A549 (cell line): ENCODE measurements at regions not wholly inside any gene's neighbourhood (a gene's known extent, or its start where the extent isn't known, plus 50 kb on each side); places are given as distances from the start of the nearest gene placed in this dataset.

Experiments
- ATAC-seq, 2 experiments: fragments of 200-7000 bp in 1 of 2; fragments of >200 bp in 1 of 2; cut with Nextera tagmentation in 1 of 2; cut with Tn5 transposase in 1 of 2; 3 replicates each; pipeline versions ENCODE4 v1.8.0 to v1.9.1; 2018 to 2020; ENCODE audit warnings: mild to moderate bottlenecking in 1 of 2, moderate library complexity in 1 of 2
- CTCF ChIA-PET: fragments of 300-600 bp; sonication (Branson Sonifier 250); formaldehyde crosslinking; extraction: SDS; loops from one replicate; lab custom pipeline; 2021; ENCODE audit warnings: antibody characterized with exemption, inconsistent platforms; lab: Yijun Ruan, JAX
- POLR2A ChIA-PET: fragments of 350-600 bp; formaldehyde crosslinking; extraction: SDS; loops from one replicate; lab custom pipeline; 2021; ENCODE audit warnings: antibody characterized with exemption, inconsistent platforms; lab: Yijun Ruan, JAX
- DNase-seq, 2 experiments: peaks; one replicate each; pipeline versions ENCODE4 v3.0.0 to v3.0.0-alpha.2; 2011 to 2016; ENCODE audit warnings: low read depth in 1 of 2, low spot score in 1 of 2
- FAIRE-seq: peaks from 2 replicates; lab custom pipeline; 2011; peaks lifted over from hg19 to GRCh38; lab: Jason Lieb, UNC
- H3K27ac ChIP-seq, 2 experiments: fragments of >200 bp; sonication (Bioruptor Twin); formaldehyde crosslinking; 3 replicates each; pipeline ENCODE4 v1.5.1; 2016 to 2017
- H3K4me1 ChIP-seq: fragments of >200 bp; sonication (Bioruptor Twin); formaldehyde crosslinking; 3 replicates; pipeline ENCODE4 v1.6.1; 2016
- H3K4me2 ChIP-seq: fragments of >200 bp; sonication (Bioruptor Twin); formaldehyde crosslinking; 3 replicates; pipeline ENCODE4 v1.6.1; 2016
- H3K4me3 ChIP-seq: fragments of >200 bp; sonication (Bioruptor Twin); formaldehyde crosslinking; 3 replicates; pipeline ENCODE4 v1.5.1; 2016
- H3K9me3 ChIP-seq: fragments of >200 bp; sonication (Bioruptor Twin); formaldehyde crosslinking; 3 replicates; pipeline ENCODE4 v1.6.1; 2016
- CBX2 ChIP-seq: fragments of 200-600 bp; sonication (generic); IDR thresholded peaks from 2 replicates; pipeline ENCODE4 v1.6.1; 2016; ENCODE audit warnings: low read depth, mild to moderate bottlenecking, borderline replicate concordance
- CEBPB ChIP-seq, 2 experiments: fragments of >200 bp in 1 of 2; sonication (Bioruptor Twin) in 1 of 2; formaldehyde crosslinking in 1 of 2; IDR thresholded peaks; 2 replicates each; pipeline ENCODE4 v1.6.1; 2012 to 2016
- CHD4 ChIP-seq: fragments of 200-600 bp; sonication (generic); IDR thresholded peaks from 2 replicates; pipeline ENCODE4 v1.6.1; 2016; ENCODE audit warnings: antibody characterized with exemption, mild to moderate bottlenecking, borderline replicate concordance
- EHF ChIP-seq: fragments of 250-450 bp; sonication (Bioruptor Pico); IDR thresholded peaks from 2 replicates; pipeline ENCODE4 v1.5.0; 2020; ENCODE audit warnings: mild to moderate bottlenecking
- EP300 ChIP-seq, 2 experiments: fragments of >200 bp; sonication (Bioruptor Twin); formaldehyde crosslinking; IDR thresholded peaks; 2 replicates in 1 of 2; 3 replicates in 1 of 2; pipeline ENCODE4 v1.6.1; 2016 to 2017
- ESRRA ChIP-seq: fragments of 150-350 bp; IDR thresholded peaks from 2 replicates; pipeline ENCODE4 v1.6.1; 2014; ENCODE audit warnings: mild to moderate bottlenecking, low read length, borderline replicate concordance
- FOSB ChIP-seq: fragments of 250-450 bp; sonication (Bioruptor Pico); IDR thresholded peaks from 2 replicates; pipeline ENCODE4 v1.5.0; 2020; ENCODE audit warnings: mild to moderate bottlenecking, moderate library complexity
- FOSL2 ChIP-seq, 2 experiments: fragments of 450-650 bp in 1 of 2; fragments of >200 bp in 1 of 2; sonication (Bioruptor Twin) in 1 of 2; formaldehyde crosslinking; IDR thresholded peaks; 2 replicates each; pipeline versions ENCODE4 v1.5.0 to v1.6.1; 2016 to 2020; ENCODE audit warnings: mild to moderate bottlenecking in 1 of 2, moderate library complexity in 1 of 2
- GATA3 ChIP-seq: IDR thresholded peaks from 2 replicates; pipeline ENCODE4 v1.6.1; 2012; ENCODE audit warnings: borderline replicate concordance
- JUNB ChIP-seq: fragments of >200 bp; sonication (Bioruptor Twin); formaldehyde crosslinking; IDR thresholded peaks from 2 replicates; pipeline ENCODE4 v1.6.1; 2016
- KDM1A ChIP-seq: fragments of 200-600 bp; sonication (generic); IDR thresholded peaks from 2 replicates; pipeline ENCODE4 v1.6.1; 2016; ENCODE audit warnings: low read depth, mild to moderate bottlenecking
- MAFK ChIP-seq: fragments of 450-650 bp; IDR thresholded peaks from 2 replicates; pipeline ENCODE4 v1.6.1; 2014; ENCODE audit not compliant: partially characterized antibody
- MAZ ChIP-seq: fragments of 150-350 bp; IDR thresholded peaks from 2 replicates; pipeline ENCODE4 v1.6.1; 2014; ENCODE audit warnings: antibody characterized with exemption, low read depth, low read length, borderline replicate concordance
- MYC ChIP-seq: IDR thresholded peaks from 2 replicates; pipeline ENCODE4 v1.6.1; 2012; ENCODE audit warnings: mild to moderate bottlenecking, inconsistent platforms, low read length, improper control_type of control experiment, borderline replicate concordance
- NFE2L2 ChIP-seq: fragments of 150-350 bp; conservative IDR thresholded peaks from 2 replicates; pipeline ENCODE4 v1.6.1; 2014; ENCODE audit warnings: low read length
- NPAS2 ChIP-seq: fragments of 250-450 bp; sonication (Bioruptor Pico); IDR thresholded peaks from 2 replicates; pipeline ENCODE4 v1.8.0; 2022; ENCODE audit warnings: mild to moderate bottlenecking, moderate library complexity, borderline replicate concordance
- PHF8 ChIP-seq: fragments of 200-600 bp; sonication (generic); IDR thresholded peaks from 2 replicates; pipeline ENCODE4 v1.6.1; 2016; ENCODE audit warnings: low read depth, mild to moderate bottlenecking, antibody characterized with exemption, moderate library complexity, borderline replicate concordance
- POLR2A ChIP-seq: IDR thresholded peaks from 2 replicates; pipeline ENCODE4 v1.6.1; 2012; ENCODE audit warnings: mild to moderate bottlenecking, low read length
- ZC3H11A ChIP-seq: fragments of 450-650 bp; IDR thresholded peaks from 2 replicates; pipeline ENCODE4 v1.6.1; 2014; ENCODE audit warnings: antibody characterized with exemption, mild to moderate bottlenecking
- ZFP36 ChIP-seq: fragments of 450-650 bp; IDR thresholded peaks from 2 replicates; pipeline ENCODE4 v1.6.1; 2014; ENCODE audit warnings: borderline replicate concordance; ENCODE audit not compliant: partially characterized antibody
- WGBS: methylation state at CpG from one replicate; pipeline ENCODE4 v1.1.6; 2017; ENCODE audit errors: missing lambda C conversion rate; 5-methylcytosine and 5-hydroxymethylcytosine counted together
- TF ChIP-seq, protein P1 (sequence below): fragments of 250-450 bp; sonication (Bioruptor Pico); IDR thresholded peaks from 2 replicates; pipeline ENCODE4 v1.5.0; 2020; ENCODE audit warnings: low read depth, mild to moderate bottlenecking, moderate library complexity
- TF ChIP-seq, protein P2 (sequence below): IDR thresholded peaks from 2 replicates; pipeline ENCODE4 v1.6.1; 2012
- TF ChIP-seq, protein P3 (sequence below): IDR thresholded peaks from 2 replicates; pipeline ENCODE4 v1.6.1; 2012; ENCODE audit warnings: low read depth, borderline replicate concordance
- TF ChIP-seq, protein P4 (sequence below): IDR thresholded peaks from 2 replicates; pipeline ENCODE4 v1.6.1; 2012
- TF ChIP-seq, protein P5 (sequence below): fragments of >200 bp; sonication (Bioruptor Twin); formaldehyde crosslinking; IDR thresholded peaks from 3 replicates; pipeline ENCODE4 v1.6.1; 2016
- TF ChIP-seq, protein P6 (sequence below): fragments of >200 bp; sonication (Bioruptor Twin); formaldehyde crosslinking; IDR thresholded peaks from 3 replicates; pipeline ENCODE4 v1.5.1; 2016

DNA sequence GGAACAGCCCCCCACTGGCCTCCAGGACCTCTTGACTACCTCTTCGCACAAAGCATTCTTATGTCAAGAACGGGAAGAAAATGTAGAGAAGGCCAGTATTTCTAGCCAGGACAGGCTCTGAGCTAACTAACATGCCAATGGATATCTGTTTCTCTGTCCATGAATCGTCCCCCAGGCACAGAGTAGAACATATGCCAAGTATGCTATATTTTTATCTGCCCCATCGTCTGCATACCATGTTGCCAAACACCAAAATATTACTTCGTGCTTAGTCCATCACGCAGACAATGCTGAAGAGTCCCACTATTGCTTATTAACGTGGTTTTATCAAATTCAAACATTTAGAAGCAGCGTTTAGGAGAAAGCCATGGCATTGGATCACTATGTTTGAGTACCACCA lies 151.4 kb upstream of the CPSF6 start:
- Histone ChIP-seq H3K4me2 (no peak overlapping the region), H3K9me3 (no peaks in the 10 kb centered on the region), H3K27ac (no peak overlapping the region), H3K4me3 (no peak overlapping the region), H3K4me1 (no peaks in the 10 kb centered on the region)
- DNase-seq (no peak), ATAC-seq (no peak), FAIRE-seq (no peak)
- no peak for TF ChIP-seq POLR2A
- TF ChIP-seq GATA3, result no peak
- TF ChIP-seq EHF (CRISPR knock-in tag), result no peak
- TF ChIP-seq MYC, result no peak
- TF ChIP-seq MAZ, result no peak
- TF ChIP-seq, protein P1, sequence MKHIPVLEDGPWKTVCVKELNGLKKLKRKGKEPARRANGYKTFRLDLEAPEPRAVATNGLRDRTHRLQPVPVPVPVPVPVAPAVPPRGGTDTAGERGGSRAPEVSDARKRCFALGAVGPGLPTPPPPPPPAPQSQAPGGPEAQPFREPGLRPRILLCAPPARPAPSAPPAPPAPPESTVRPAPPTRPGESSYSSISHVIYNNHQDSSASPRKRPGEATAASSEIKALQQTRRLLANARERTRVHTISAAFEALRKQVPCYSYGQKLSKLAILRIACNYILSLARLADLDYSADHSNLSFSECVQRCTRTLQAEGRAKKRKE (CRISPR knock-in tag), result no peak
- no peak for TF ChIP-seq JUNB
- TF ChIP-seq NPAS2 (CRISPR knock-in tag), result no peak
- TF ChIP-seq ZC3H11A, result no peak
- no peak for TF ChIP-seq EP300 (IDR thresholded peaks at IDR 0.05)
- no peak for TF ChIP-seq CHD4
- TF ChIP-seq, protein P2, sequence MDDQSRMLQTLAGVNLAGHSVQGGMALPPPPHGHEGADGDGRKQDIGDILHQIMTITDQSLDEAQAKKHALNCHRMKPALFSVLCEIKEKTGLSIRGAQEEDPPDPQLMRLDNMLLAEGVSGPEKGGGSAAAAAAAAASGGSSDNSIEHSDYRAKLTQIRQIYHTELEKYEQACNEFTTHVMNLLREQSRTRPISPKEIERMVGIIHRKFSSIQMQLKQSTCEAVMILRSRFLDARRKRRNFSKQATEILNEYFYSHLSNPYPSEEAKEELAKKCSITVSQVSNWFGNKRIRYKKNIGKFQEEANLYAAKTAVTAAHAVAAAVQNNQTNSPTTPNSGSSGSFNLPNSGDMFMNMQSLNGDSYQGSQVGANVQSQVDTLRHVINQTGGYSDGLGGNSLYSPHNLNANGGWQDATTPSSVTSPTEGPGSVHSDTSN, result no peak
- TF ChIP-seq NFE2L2, result no peak
- no peak for TF ChIP-seq CEBPB (IDR thresholded peaks at IDR 0.05)
- ChIA-PET POLR2A (no interaction called here), CTCF (interaction anchor here (0.8 to 1.2 kb wide), 2 partner anchors 8 to 18 kb away, joined by 4 read pairs; no protein-coding TSS in a partner anchor)
- WGBS, result 48% methylated on average over 8 of the region's 8 CpGs

DNA sequence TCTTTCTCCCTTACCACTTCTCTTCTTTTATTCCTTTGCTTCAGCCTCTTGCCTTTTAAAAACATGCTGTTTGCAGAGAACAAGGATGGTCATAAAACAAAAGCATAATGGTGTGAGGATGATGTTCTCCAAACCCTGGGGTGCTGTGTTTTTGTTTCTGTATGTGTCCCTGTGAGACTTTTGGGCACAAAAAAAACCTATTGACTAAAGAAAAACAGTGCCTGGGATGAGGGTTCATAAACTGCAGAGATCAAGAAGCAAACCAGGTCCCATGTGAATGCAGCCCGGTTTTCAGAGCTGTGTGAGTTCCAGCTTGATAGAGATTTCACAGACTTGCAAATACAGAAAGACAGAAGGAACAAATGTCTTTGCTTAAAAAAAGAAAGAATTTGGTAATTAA lies 148.6 kb upstream of the CPSF6 start:
- ChIA-PET CTCF (interaction anchor here (1.7 kb wide), 1 partner anchor 10 kb away, joined by 5 read pairs; no protein-coding TSS in a partner anchor), POLR2A (no interaction called here)
- Histone ChIP-seq H3K9me3 (no peaks in the 10 kb centered on the region), H3K4me2 (no peak overlapping the region), H3K4me1 (no peaks in the 10 kb centered on the region), H3K27ac (no peak overlapping the region), H3K4me3 (no peak overlapping the region)
- ATAC-seq, result no peak
- TF ChIP-seq CBX2, result no peak
- no peak for TF ChIP-seq PHF8
- TF ChIP-seq, protein P3, sequence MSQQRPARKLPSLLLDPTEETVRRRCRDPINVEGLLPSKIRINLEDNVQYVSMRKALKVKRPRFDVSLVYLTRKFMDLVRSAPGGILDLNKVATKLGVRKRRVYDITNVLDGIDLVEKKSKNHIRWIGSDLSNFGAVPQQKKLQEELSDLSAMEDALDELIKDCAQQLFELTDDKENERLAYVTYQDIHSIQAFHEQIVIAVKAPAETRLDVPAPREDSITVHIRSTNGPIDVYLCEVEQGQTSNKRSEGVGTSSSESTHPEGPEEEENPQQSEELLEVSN, result no peak
- TF ChIP-seq FOSL2 (IDR thresholded peaks at IDR 0.05), result no peak
- TF ChIP-seq FOSL2 (CRISPR knock-in tag; IDR thresholded peaks at IDR 0.05), result no peak
- TF ChIP-seq ESRRA, result no peak
- TF ChIP-seq KDM1A, result no peak
- TF ChIP-seq FOSB (CRISPR knock-in tag), result no peak
- no peak for TF ChIP-seq MAFK
- TF ChIP-seq NFE2L2, result no peak
- WGBS, result 42% methylated on average over 1 of the region's 1 CpG
- no peak for FAIRE-seq
- DNase-seq, result no peak

DNA sequence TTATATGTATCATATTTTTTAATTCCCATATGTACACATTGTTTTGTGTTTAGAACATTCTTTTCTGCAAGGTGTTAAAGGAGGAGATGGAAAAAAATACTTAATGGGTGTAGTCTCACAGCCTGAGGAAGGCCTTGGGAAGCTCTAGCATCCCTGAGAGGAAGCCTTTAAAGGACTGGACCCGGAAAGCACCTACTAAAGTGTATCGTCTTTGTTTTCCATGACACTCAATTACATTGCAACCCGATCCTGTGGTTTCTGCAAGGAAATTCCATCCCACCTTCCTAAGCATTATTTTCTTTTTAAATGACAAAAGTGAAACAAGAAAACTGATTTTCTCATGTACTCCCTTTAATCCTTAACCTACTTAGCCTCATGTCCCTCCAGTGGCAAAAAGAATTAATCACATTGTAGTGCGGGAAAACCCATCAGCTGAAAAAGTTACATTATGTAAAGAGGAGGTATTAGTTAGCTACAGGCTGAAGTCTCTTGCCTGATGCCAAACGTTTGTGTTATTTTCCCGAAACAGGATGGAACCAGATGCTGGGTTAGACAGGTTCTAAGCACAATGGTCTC lies 147.8 kb upstream of the CPSF6 start:
- DNase-seq (no peak), ATAC-seq (peak in 1 of 2 experiments; percentile 33; a peak in 1 of 6 replicates)
- 35% methylated on average over 6 of the region's 6 CpGs for WGBS
- TF ChIP-seq MYC (no peak), ZFP36 (no peak), ZC3H11A (no peak), FOSB (CRISPR knock-in tag) (no peak), CEBPB (IDR thresholded peaks at IDR 0.05) (no peak)
- TF ChIP-seq, protein P4, sequence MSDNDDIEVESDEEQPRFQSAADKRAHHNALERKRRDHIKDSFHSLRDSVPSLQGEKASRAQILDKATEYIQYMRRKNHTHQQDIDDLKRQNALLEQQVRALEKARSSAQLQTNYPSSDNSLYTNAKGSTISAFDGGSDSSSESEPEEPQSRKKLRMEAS, result no peak
- TF ChIP-seq, protein P5, sequence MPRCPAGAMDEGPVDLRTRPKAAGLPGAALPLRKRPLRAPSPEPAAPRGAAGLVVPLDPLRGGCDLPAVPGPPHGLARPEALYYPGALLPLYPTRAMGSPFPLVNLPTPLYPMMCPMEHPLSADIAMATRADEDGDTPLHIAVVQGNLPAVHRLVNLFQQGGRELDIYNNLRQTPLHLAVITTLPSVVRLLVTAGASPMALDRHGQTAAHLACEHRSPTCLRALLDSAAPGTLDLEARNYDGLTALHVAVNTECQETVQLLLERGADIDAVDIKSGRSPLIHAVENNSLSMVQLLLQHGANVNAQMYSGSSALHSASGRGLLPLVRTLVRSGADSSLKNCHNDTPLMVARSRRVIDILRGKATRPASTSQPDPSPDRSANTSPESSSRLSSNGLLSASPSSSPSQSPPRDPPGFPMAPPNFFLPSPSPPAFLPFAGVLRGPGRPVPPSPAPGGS, result no peak
- TF ChIP-seq, protein P6, sequence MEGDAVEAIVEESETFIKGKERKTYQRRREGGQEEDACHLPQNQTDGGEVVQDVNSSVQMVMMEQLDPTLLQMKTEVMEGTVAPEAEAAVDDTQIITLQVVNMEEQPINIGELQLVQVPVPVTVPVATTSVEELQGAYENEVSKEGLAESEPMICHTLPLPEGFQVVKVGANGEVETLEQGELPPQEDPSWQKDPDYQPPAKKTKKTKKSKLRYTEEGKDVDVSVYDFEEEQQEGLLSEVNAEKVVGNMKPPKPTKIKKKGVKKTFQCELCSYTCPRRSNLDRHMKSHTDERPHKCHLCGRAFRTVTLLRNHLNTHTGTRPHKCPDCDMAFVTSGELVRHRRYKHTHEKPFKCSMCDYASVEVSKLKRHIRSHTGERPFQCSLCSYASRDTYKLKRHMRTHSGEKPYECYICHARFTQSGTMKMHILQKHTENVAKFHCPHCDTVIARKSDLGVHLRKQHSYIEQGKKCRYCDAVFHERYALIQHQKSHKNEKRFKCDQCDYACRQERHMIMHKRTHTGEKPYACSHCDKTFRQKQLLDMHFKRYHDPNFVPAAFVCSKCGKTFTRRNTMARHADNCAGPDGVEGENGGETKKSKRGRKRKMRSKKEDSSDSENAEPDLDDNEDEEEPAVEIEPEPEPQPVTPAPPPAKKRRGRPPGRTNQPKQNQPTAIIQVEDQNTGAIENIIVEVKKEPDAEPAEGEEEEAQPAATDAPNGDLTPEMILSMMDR, result no peak

More for the DNA sequence above, 147.8 kb upstream of the CPSF6 start:
- CTCF ChIA-PET, result interaction anchor here (0.8 to 1.7 kb wide), 4 partner anchors 10 to 193 kb away, joined by 3 to 5 read pairs (median 4); no protein-coding TSS in a partner anchor
- Histone ChIP-seq H3K4me1 (no peaks in the 10 kb centered on the region), H3K4me3 (no peak overlapping the region), H3K9me3 (no peaks in the 10 kb centered on the region), H3K4me2 (no peak overlapping the region), H3K27ac (no peak overlapping the region)
- POLR2A ChIA-PET, result no interaction called here
- FAIRE-seq, result no peak
